ENCODE measurements at regions not wholly inside any gene's neighbourhood (a gene's known extent, or its start where the extent isn't known, plus 50 kb on each side); places are given as distances from the start of the nearest gene placed in this dataset.

DNA sequence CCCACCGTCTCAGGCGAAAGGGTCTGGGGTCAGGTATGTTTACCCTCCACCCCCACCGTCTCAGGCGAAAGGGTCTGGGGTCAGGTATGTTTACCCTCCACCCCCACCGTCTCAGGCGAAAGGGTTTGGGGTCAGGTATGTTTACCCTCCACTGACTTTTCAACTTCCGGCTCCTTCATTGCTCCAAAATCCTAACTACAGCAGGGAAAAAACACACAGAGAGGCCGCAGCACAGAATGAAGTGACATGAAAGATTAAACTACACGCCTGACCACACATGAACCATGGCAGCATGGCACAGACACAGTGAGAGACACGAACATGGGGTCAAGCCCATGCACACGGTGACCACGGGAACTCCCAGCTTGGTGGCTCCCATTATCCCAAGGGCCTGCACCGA, 634.9 kb upstream of the B3GAT1 start:
- Histone ChIP-seq H3K27ac (ENCODE audit: low read depth, low read length) (no peak overlapping the region), H4K20me1 (ENCODE audit: insufficient read depth, low read length) (no peaks in the 10 kb centered on the region), H3K27me3 (ENCODE audit: insufficient read depth, low read length) (no peaks in the 10 kb centered on the region), H3K79me2 (ENCODE audit: insufficient read depth, low read length) (no peaks in the 10 kb centered on the region), H3K4me3 (ENCODE audit: insufficient read depth, low read length) (no peak overlapping the region), H3K4me2 (ENCODE audit: insufficient read depth, low read length) (no peak overlapping the region), H3K36me3 (ENCODE audit: insufficient read depth, low read length) (no peaks in the 10 kb centered on the region), H2AFZ (ENCODE audit: low read length) (no peak overlapping the region), H3K4me1 (ENCODE audit: insufficient read depth, low read length) (no peaks in the 10 kb centered on the region), H3K9me3 (ENCODE audit: low read depth, low read length) (no peaks in the 10 kb centered on the region)
- TF ChIP-seq, protein P1, sequence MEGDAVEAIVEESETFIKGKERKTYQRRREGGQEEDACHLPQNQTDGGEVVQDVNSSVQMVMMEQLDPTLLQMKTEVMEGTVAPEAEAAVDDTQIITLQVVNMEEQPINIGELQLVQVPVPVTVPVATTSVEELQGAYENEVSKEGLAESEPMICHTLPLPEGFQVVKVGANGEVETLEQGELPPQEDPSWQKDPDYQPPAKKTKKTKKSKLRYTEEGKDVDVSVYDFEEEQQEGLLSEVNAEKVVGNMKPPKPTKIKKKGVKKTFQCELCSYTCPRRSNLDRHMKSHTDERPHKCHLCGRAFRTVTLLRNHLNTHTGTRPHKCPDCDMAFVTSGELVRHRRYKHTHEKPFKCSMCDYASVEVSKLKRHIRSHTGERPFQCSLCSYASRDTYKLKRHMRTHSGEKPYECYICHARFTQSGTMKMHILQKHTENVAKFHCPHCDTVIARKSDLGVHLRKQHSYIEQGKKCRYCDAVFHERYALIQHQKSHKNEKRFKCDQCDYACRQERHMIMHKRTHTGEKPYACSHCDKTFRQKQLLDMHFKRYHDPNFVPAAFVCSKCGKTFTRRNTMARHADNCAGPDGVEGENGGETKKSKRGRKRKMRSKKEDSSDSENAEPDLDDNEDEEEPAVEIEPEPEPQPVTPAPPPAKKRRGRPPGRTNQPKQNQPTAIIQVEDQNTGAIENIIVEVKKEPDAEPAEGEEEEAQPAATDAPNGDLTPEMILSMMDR (IDR thresholded peaks at IDR 0.05; ENCODE audit: extremely low read depth, low read depth, low read length) = no peak
- DNase-seq (ENCODE audit: insufficient read length, low spot score, missing footprints) = no peak

GRCh38 chr11:135046556-135046955, 634.5 kb upstream of the B3GAT1 start:
- Histone ChIP-seq H2AFZ (ENCODE audit: low read length) (no peak overlapping the region), H3K4me2 (ENCODE audit: insufficient read depth, low read length) (no peak overlapping the region), H3K27me3 (ENCODE audit: insufficient read depth, low read length) (no peaks in the 10 kb centered on the region), H3K36me3 (ENCODE audit: insufficient read depth, low read length) (no peaks in the 10 kb centered on the region), H4K20me1 (ENCODE audit: insufficient read depth, low read length) (no peaks in the 10 kb centered on the region), H3K4me3 (ENCODE audit: insufficient read depth, low read length) (no peak overlapping the region), H3K27ac (ENCODE audit: low read depth, low read length) (no peak overlapping the region), H3K79me2 (ENCODE audit: insufficient read depth, low read length) (no peaks in the 10 kb centered on the region), H3K9me3 (ENCODE audit: low read depth, low read length) (no peaks in the 10 kb centered on the region), H3K4me1 (ENCODE audit: insufficient read depth, low read length) (no peaks in the 10 kb centered on the region)
- DNase-seq (ENCODE audit: insufficient read length, low spot score, missing footprints) = no peak
- TF ChIP-seq, protein P1 (IDR thresholded peaks at IDR 0.05; ENCODE audit: extremely low read depth, low read depth, low read length) = no peak

DNA sequence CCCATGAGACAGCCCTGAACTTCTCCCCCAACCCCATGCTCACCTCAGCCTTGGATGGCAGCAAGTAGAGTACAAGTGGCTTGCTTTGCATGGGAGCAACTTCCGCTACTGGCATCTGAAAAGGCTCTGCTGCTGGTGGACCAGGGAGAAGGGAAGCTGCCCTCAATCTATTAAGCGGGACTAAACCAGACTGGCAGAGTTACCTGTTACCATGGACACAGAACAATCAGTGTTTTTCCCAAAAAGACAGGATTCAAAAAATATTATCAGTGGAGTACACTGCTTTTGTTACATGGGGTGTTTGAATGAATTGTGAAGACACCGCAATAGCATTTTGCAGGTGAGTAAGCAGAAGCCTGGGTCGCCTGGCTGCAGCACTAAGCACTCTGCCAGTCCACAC, 631.4 kb upstream of the B3GAT1 start:
- no peaks in the 10 kb centered on the region for H3K27me3 ChIP-seq (ENCODE audit: insufficient read depth, low read length)
- H3K36me3 ChIP-seq (ENCODE audit: insufficient read depth, low read length) = no peaks in the 10 kb centered on the region
- no peaks in the 10 kb centered on the region for H4K20me1 ChIP-seq (ENCODE audit: insufficient read depth, low read length)
- no peaks in the 10 kb centered on the region for H3K9me3 ChIP-seq (ENCODE audit: low read depth, low read length)
- H3K4me1 ChIP-seq (ENCODE audit: insufficient read depth, low read length) = no peaks in the 10 kb centered on the region
- DNase-seq (ENCODE audit: insufficient read length, low spot score, missing footprints) = no peak
- no peak overlapping the region for H2AFZ ChIP-seq (ENCODE audit: low read length)
- no peak overlapping the region for H3K4me3 ChIP-seq (ENCODE audit: insufficient read depth, low read length)
- no peaks in the 10 kb centered on the region for H3K79me2 ChIP-seq (ENCODE audit: insufficient read depth, low read length)
- no peak overlapping the region for H3K27ac ChIP-seq (ENCODE audit: low read depth, low read length)
- TF ChIP-seq, protein P1 (IDR thresholded peaks at IDR 0.05; ENCODE audit: extremely low read depth, low read depth, low read length) = no peak
- no peak overlapping the region for H3K4me2 ChIP-seq (ENCODE audit: insufficient read depth, low read length)

GRCh38 chr11:135037828-135038227, 625.8 kb upstream of the B3GAT1 start:
- no peaks in the 10 kb centered on the region for H3K9me3 ChIP-seq (ENCODE audit: low read depth, low read length)
- no peak overlapping the region for H2AFZ ChIP-seq (ENCODE audit: low read length)
- H3K27ac ChIP-seq (ENCODE audit: low read depth, low read length) = no peak overlapping the region
- H3K27me3 ChIP-seq (ENCODE audit: insufficient read depth, low read length) = no peaks in the 10 kb centered on the region
- no peaks in the 10 kb centered on the region for H3K36me3 ChIP-seq (ENCODE audit: insufficient read depth, low read length)
- H3K4me3 ChIP-seq (ENCODE audit: insufficient read depth, low read length) = no peak overlapping the region
- no peaks in the 10 kb centered on the region for H4K20me1 ChIP-seq (ENCODE audit: insufficient read depth, low read length)
- no peak overlapping the region for H3K4me2 ChIP-seq (ENCODE audit: insufficient read depth, low read length)
- no peaks in the 10 kb centered on the region for H3K79me2 ChIP-seq (ENCODE audit: insufficient read depth, low read length)
- H3K4me1 ChIP-seq (ENCODE audit: insufficient read depth, low read length) = no peaks in the 10 kb centered on the region
- no peak for DNase-seq (ENCODE audit: insufficient read length, low spot score, missing footprints)
- TF ChIP-seq, protein P1 (IDR thresholded peaks at IDR 0.05; ENCODE audit: extremely low read depth, low read depth, low read length) = no peak

Data from osteoblast (primary cell).